AG08395 (cell line): ENCODE measurements at regions not wholly inside any gene's neighbourhood (a gene's known extent, or its start where the extent isn't known, plus 50 kb on each side); places are given as distances from the start of the nearest gene placed in this dataset.

Experiments
- DNase-seq: peaks from one replicate; pipeline ENCODE4 v3.0.0; 2012; ENCODE audit warnings: mixed read lengths, low spot score

DNA sequence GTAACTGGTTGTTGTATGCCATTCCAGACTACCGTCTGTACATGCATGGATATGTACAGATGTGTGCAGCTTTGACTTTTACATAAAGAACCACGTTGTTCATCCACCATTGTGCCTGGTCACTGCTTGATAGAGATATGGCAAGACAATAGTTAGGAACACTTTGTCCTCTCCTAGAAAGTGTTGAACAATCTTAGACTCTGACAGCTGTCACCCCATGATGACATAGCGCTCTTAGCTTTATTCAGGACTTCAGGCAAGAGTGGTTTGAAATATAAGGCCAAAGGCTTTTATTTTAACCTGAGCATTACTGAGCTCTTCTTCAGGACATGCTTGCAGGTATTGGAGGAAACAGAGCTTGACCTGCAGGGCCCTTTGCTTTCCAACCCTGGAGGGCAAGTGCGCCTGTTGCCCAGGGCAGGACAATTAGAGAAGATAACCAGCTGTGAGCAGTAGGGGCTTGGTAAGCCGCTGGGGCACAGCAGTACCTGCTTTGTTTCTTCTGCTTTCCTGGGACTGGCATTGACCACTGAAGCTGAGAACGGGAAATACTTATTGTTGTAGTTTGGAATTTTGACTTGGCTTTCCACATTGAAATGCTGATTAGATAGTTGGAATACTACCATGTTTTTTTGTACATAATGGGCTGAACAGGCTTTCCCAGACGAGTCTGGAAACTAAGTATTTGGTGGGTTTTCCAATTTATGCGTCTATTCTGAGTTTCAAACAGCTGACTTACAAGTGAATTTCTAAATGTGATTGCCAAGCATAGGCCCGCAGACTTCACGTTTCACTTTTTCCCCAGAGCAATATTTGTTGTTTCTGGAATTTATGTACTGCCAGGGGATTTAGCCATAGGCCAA is 51.1 kb downstream of the GARRE1 start:
- DNase-seq, result no peak

DNA sequence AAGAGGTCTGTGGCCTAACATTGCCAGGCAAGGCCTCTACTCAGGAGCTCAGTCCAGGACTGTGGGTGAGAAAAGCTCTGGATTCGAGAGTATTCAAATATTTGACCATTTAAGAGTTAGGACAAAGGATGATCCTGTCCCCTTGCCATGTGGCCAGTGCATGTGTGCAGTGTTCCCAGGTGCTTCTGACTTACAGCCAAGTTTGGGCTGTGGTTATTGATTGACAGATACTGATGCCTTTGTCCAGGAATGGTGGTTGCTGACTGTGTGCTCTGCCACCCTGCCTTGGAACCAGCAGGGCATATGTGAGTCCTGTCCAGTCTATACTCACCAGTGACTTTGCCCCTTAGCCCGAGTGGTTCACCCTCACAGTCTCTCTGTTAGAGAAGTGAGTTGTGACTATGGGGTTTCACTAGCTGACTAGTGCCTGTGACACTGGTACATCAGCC is 51.9 kb downstream of the GARRE1 start:
- DNase-seq, result no peak

DNA sequence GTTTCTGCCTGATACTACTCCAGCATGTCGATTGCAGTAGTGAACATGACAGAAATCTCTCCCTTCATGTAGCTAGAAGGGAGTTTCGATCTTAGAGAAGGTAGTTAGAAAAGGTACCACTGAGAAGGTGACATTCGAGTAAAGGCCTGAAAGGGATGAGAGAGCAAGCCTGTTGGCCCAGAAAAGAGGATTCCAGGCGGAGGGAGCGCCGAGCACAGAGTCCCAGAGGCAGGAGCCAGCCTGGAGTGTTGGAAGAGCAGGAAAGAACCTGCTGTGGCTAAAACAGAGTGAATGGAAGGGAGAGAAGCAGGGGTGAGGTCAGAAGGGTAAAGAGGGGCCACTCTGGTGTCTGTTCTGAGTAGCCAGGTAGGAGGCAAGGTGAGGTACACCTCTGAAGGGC is 52.5 kb downstream of the GARRE1 start:
- no peak for DNase-seq

DNA sequence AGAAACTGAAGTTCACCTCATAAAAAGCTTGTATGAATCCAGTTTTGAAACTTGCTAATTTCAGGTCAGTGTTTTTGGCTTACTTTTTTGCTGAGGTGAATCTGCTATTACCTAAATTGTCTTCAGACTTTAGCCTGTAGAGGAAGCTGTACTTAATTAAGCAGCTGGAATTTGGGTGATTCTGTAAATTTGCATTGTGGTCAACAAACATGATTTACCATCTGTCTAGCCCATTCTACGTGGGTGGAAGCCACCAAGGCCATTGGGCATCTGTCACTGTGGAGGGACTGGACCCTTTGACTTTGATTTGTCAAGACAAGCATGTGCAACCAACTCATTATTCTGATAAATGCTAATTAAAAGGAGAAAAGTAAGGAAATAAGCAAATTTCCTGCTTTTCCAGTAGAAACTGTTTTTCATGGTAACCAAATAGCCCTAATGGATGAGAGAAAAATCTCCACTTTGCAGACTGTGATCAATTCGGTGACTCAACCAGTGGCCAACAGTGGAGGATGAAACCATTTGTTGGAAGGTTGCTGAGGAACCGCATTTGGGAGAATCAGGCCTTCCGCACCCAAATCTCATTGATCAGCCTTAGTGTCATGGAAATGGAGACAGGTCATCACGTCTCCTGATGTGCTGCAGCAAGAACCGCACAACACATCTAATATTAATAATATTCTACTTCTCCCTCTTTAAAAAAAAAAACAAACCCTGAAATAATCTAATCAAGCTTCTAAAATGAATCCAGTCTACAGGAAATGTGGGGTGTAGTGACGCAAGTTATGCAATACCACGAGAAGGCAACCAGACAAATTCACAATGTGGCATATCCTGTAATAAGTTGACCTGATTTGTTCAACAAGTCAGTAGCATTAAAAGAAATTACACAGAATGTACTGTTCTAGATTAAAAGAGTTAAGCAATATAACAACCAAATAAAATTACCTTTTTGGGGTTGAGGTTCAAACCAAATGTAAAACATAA is 54.3 kb downstream of the GARRE1 start:
- DNase-seq, result no peak

GRCh38 chr19:34309368-34310138 is 55.2 kb downstream of the GARRE1 start:
- no peak for DNase-seq

DNA sequence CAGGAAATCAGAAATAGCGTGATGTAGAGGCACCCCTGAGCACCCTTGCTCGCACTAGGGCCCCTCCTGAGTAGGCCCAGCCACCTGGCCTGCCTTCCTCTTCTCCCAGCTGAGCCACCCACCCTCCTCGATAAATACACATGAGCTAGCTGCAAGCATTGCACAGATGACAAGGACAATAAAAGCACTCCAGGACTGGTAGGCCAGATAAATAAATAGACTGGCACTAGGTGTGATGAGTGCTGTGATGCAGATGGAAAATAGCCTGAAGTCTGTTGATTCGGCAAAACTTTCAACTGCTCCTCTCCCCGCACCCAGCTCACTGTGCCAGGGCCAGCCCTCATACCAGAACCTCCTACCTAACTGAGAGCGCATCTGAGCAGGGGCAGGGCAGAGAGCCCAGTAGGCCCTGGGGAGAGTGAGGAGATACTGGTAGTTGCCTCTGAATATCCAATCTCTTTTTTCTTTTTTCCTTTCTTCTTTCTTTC is 54.5 kb upstream of the GPI start:
- DNase-seq, result no peak

GRCh38 chr19:34313188-34313587 is 51.8 kb upstream of the GPI start:
- peak; percentile 65 for DNase-seq

GRCh38 chr19:34314437-34315313 is 50.3 kb upstream of the GPI start:
- DNase-seq, result no peak
